ENCODE measurements at regions not wholly inside any gene's neighbourhood (a gene's known extent, or its start where the extent isn't known, plus 50 kb on each side); places are given as distances from the start of the nearest gene placed in this dataset.

- ChIA-PET CTCF (interaction anchor here (0.6 kb wide), 1 partner anchor 266 kb away, joined by 4 read pairs; no protein-coding TSS in a partner anchor), POLR2A (no interaction called here)
- Histone ChIP-seq H3K27ac (ENCODE audit: low read depth, low read length) (no peak overlapping the region), H3K9me3 (ENCODE audit: control insufficient read depth, insufficient read depth, low read length) (peaks cover 4% of the 10 kb centered on the region; the same call in 1 of the 2 replicates), H3K4me3 (ENCODE audit: low read depth, low read length) (no peak overlapping the region), H3K27me3 (ENCODE audit: control insufficient read depth, insufficient read depth, low read length) (peaks cover 61% of the 10 kb centered on the region)
- TF ChIP-seq, protein P1, sequence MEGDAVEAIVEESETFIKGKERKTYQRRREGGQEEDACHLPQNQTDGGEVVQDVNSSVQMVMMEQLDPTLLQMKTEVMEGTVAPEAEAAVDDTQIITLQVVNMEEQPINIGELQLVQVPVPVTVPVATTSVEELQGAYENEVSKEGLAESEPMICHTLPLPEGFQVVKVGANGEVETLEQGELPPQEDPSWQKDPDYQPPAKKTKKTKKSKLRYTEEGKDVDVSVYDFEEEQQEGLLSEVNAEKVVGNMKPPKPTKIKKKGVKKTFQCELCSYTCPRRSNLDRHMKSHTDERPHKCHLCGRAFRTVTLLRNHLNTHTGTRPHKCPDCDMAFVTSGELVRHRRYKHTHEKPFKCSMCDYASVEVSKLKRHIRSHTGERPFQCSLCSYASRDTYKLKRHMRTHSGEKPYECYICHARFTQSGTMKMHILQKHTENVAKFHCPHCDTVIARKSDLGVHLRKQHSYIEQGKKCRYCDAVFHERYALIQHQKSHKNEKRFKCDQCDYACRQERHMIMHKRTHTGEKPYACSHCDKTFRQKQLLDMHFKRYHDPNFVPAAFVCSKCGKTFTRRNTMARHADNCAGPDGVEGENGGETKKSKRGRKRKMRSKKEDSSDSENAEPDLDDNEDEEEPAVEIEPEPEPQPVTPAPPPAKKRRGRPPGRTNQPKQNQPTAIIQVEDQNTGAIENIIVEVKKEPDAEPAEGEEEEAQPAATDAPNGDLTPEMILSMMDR (IDR thresholded peaks at IDR 0.05; ENCODE audit: low read depth, low read length): no peak
- no peak for DNase-seq (ENCODE audit: low read depth, low spot score)
Measured at GRCh38 chr10:78890506-78890905, 178.3 kb upstream of the ZMIZ1 start.

GRCh38 chr10:78891741-78892140 lies 177.0 kb upstream of the ZMIZ1 start:
- H3K27ac ChIP-seq (ENCODE audit: low read depth, low read length): no peak overlapping the region
- DNase-seq (ENCODE audit: low read depth, low spot score): no peak
- CTCF ChIA-PET: no interaction called here
- TF ChIP-seq, protein P1 (IDR thresholded peaks at IDR 0.05; ENCODE audit: low read depth, low read length): no peak
- H3K9me3 ChIP-seq (ENCODE audit: control insufficient read depth, insufficient read depth, low read length): no peaks in the 10 kb centered on the region
- H3K4me3 ChIP-seq (ENCODE audit: low read depth, low read length): no peak overlapping the region
- POLR2A ChIA-PET: no interaction called here
- H3K27me3 ChIP-seq (ENCODE audit: control insufficient read depth, insufficient read depth, low read length): peaks cover 71% of the 10 kb centered on the region

- POLR2A ChIA-PET: no interaction called here
- CTCF ChIA-PET: no interaction called here
- Histone ChIP-seq H3K27me3 (ENCODE audit: control insufficient read depth, insufficient read depth, low read length) (peaks cover 74% of the 10 kb centered on the region), H3K9me3 (ENCODE audit: control insufficient read depth, insufficient read depth, low read length) (no peaks in the 10 kb centered on the region), H3K4me3 (ENCODE audit: low read depth, low read length) (no peak overlapping the region), H3K27ac (ENCODE audit: low read depth, low read length) (no peak overlapping the region)
- DNase-seq (ENCODE audit: low read depth, low spot score): no peak
- TF ChIP-seq, protein P1 (IDR thresholded peaks at IDR 0.05; ENCODE audit: low read depth, low read length): no peak
Measured at GRCh38 chr10:78892338-78893176, 176.2 kb upstream of the ZMIZ1 start.

DNA sequence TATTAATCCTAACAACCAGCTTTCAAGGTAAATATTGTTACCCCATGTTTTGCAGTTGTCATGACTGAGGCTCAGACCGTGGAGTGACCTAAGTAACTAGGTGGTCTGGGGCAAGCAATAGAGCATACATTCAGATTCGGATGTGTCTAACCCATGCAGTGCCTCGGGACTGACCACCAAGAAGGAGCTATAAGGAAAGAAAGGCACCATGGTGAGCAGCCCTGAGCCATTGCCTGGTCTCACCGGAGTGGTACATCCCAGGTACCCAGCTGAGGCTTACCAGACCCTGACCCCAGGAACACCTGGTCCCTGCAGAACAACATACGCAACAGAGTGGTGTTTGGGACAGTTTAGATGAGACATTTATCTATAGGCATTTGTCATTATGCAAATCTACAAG lies 175.5 kb upstream of the ZMIZ1 start:
- Histone ChIP-seq H3K4me3 (ENCODE audit: low read depth, low read length) (no peak overlapping the region), H3K27ac (ENCODE audit: low read depth, low read length) (no peak overlapping the region), H3K9me3 (ENCODE audit: control insufficient read depth, insufficient read depth, low read length) (no peaks in the 10 kb centered on the region), H3K27me3 (ENCODE audit: control insufficient read depth, insufficient read depth, low read length) (peaks cover 76% of the 10 kb centered on the region)
- TF ChIP-seq, protein P1 (IDR thresholded peaks at IDR 0.05; ENCODE audit: low read depth, low read length): no peak
- POLR2A ChIA-PET: no interaction called here
- no peak for DNase-seq (ENCODE audit: low read depth, low spot score)
- CTCF ChIA-PET: interaction anchor here (0.9 kb wide), 1 partner anchor 846 kb away, joined by 3 read pairs; no protein-coding TSS in a partner anchor

DNA sequence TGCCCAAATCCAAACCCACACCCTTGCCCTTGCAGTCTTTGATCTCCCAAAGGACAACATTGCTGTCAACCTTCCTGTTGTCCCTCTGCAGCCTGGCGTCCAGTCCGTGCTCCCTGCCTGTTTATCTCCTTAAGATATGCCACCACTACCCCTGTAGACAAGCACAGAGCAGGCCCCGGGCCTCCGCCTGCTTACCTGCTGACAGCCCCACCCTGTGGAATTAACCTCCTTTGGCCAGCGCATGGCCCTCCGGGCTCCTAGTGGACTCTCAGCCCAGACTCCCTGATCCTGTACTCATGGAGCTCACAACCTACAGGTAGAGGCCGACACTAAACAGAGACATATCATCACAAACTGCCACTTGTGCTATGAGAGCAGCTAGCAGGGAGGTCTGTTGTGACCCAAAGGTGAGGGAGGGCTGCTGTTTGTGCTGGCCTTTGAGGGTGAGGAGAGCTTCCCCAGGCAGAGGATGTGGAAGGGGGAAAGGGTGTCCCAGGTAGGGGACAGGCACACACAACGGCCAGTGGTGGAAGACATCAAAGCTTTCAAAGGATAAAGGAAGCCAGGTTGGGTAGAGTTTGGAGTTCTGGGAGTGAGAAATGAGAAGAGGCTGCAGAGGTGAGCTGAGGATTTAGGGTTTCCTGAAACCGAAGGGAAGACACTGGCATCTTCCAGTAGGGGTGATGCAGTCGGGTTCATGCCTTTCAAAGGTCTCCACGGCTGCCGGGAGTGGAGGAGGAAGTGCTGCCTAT lies 174.5 kb upstream of the ZMIZ1 start:
- Histone ChIP-seq H3K4me3 (ENCODE audit: low read depth, low read length) (no peak overlapping the region), H3K9me3 (ENCODE audit: control insufficient read depth, insufficient read depth, low read length) (no peaks in the 10 kb centered on the region), H3K27ac (ENCODE audit: low read depth, low read length) (no peak overlapping the region), H3K27me3 (ENCODE audit: control insufficient read depth, insufficient read depth, low read length) (peaks cover 71% of the 10 kb centered on the region)
- TF ChIP-seq, protein P1 (IDR thresholded peaks at IDR 0.05; ENCODE audit: low read depth, low read length): no peak
- ChIA-PET POLR2A (no interaction called here), CTCF (interaction anchor here (0.9 kb wide), 1 partner anchor 847 kb away, joined by 3 read pairs; no protein-coding TSS in a partner anchor)
- no peak for DNase-seq (ENCODE audit: low read depth, low spot score)
